Naive B cell (primary cell): ENCODE measurements at regions not wholly inside any gene's neighbourhood (a gene's known extent, or its start where the extent isn't known, plus 50 kb on each side); places are given as distances from the start of the nearest gene placed in this dataset.
"Not testable (repeated sequence)": the region's sequence is repeated elsewhere in the genome, so short reads cannot be mapped to it uniquely, and the experiment has no call there.

Source experiments
- ATAC-seq, 2 donors: fragments of 150-1000 bp; cut with Tn5 transposase; 2 replicates each; pipeline ENCODE4 v1.10.0; 2021; ENCODE audit warnings: low read depth in 2 of 2, mild to moderate bottlenecking in 2 of 2, moderate library complexity in 2 of 2
- DNase-seq: peaks from one replicate; pipeline ENCODE4 v3.0.0; 2022
- H3K27ac Mint-ChIP-seq, 6 donors: one replicate each; pipeline ENCODE4 v1.8.0; 2020 to 2022; ENCODE audit warnings: mild to moderate bottlenecking in 6 of 6, mixed read lengths in 6 of 6, moderate library complexity in 5 of 6, inconsistent platforms in 2 of 6
- H3K27me3 Mint-ChIP-seq, 3 donors: one replicate each; pipeline ENCODE4 v1.8.0; 2021 to 2022; ENCODE audit warnings: mixed read lengths in 3 of 3, mild to moderate bottlenecking in 1 of 3
- H3K36me3 Mint-ChIP-seq, 2 donors: one replicate each; pipeline ENCODE4 v1.8.0; 2020 to 2022; ENCODE audit warnings: mixed read lengths in 2 of 2, inconsistent platforms in 1 of 2, mild to moderate bottlenecking in 1 of 2
- H3K4me1 Mint-ChIP-seq, 3 donors: one replicate each; pipeline ENCODE4 v1.8.0; 2020 to 2022; ENCODE audit warnings: mixed read lengths in 3 of 3, inconsistent platforms in 1 of 3, mild to moderate bottlenecking in 1 of 3, moderate library complexity in 1 of 3
- H3K4me3 Mint-ChIP-seq, 8 donors: one replicate each; pipeline ENCODE4 v1.8.0; 2020 to 2022; ENCODE audit warnings: mild to moderate bottlenecking in 8 of 8, mixed read lengths in 8 of 8, moderate library complexity in 8 of 8, inconsistent platforms in 2 of 8
- H3K9me3 Mint-ChIP-seq, 7 donors: one replicate each; pipeline ENCODE4 v1.8.0; 2020 to 2022; ENCODE audit warnings: mixed read lengths in 7 of 7, mild to moderate bottlenecking in 5 of 7, inconsistent platforms in 2 of 7, moderate library complexity in 1 of 7

- Mint-ChIP-seq H3K4me3 (no peak overlapping the region), H3K4me1 (peaks cover 0 to under 1% (median 0%) of the 10 kb centered on the region in 3 donors), H3K36me3 (no peaks in the 10 kb centered on the region), H3K9me3 (peaks cover 4 to 23% (median 7%) of the 10 kb centered on the region in 7 donors), H3K27ac (no peak overlapping the region), H3K27me3 (no peaks in the 10 kb centered on the region)
- DNase-seq (no peak), ATAC-seq (no peak)
Observed at GRCh38 chr6:68247782-68248181, 387.3 kb upstream of the ADGRB3 start.

GRCh38 chr6:68240726-68241125 is 394.4 kb upstream of the ADGRB3 start:
- H3K27ac Mint-ChIP-seq: no peak overlapping the region
- H3K4me1 Mint-ChIP-seq: no peaks in the 10 kb centered on the region
- DNase-seq (no peak), ATAC-seq (no peak)
- H3K9me3 Mint-ChIP-seq: peaks cover 0 to 4% (median 1%) of the 10 kb centered on the region in 7 donors
- H3K4me3 Mint-ChIP-seq: no peak overlapping the region
- no peaks in the 10 kb centered on the region for H3K36me3 Mint-ChIP-seq
- H3K27me3 Mint-ChIP-seq: no peaks in the 10 kb centered on the region

GRCh38 chr6:68239034-68239433 is 396.0 kb upstream of the ADGRB3 start:
- ATAC-seq: no peak

GRCh38 chr6:68238097-68238601 is 396.9 kb upstream of the ADGRB3 start:
- Mint-ChIP-seq H3K4me1 (no peaks in the 10 kb centered on the region), H3K36me3 (no peaks in the 10 kb centered on the region), H3K4me3 (no peak overlapping the region), H3K27ac (no peak overlapping the region), H3K27me3 (no peaks in the 10 kb centered on the region), H3K9me3 (peaks cover 0 to 3% (median 0%) of the 10 kb centered on the region in 7 donors)
- ATAC-seq: no peak
- DNase-seq: no peak

More at GRCh38 chr6:68239034-68239433, 396.0 kb upstream of the ADGRB3 start:
- H3K36me3 Mint-ChIP-seq: no peaks in the 10 kb centered on the region
- DNase-seq: no peak
- no peak overlapping the region for H3K4me3 Mint-ChIP-seq
- H3K27ac Mint-ChIP-seq: no peak overlapping the region
- H3K9me3 Mint-ChIP-seq: peaks cover 0 to 3% (median 0%) of the 10 kb centered on the region in 7 donors
- H3K27me3 Mint-ChIP-seq: no peaks in the 10 kb centered on the region
- H3K4me1 Mint-ChIP-seq: no peaks in the 10 kb centered on the region

GRCh38 chr6:68237205-68237604 is 397.9 kb upstream of the ADGRB3 start:
- Mint-ChIP-seq H3K36me3 (no peaks in the 10 kb centered on the region), H3K4me3 (no peak overlapping the region), H3K9me3 (peaks cover 0 to 1% (median 0%) of the 10 kb centered on the region in 7 donors), H3K4me1 (no peaks in the 10 kb centered on the region), H3K27me3 (no peaks in the 10 kb centered on the region), H3K27ac (no peak overlapping the region)
- ATAC-seq: no peak
- no peak for DNase-seq

GRCh38 chr6:68235326-68235784 is 399.7 kb upstream of the ADGRB3 start:
- Mint-ChIP-seq H3K4me1 (no peaks in the 10 kb centered on the region), H3K36me3 (no peaks in the 10 kb centered on the region)

GRCh38 chr6:68233623-68234022 is 401.5 kb upstream of the ADGRB3 start:
- H3K4me1 Mint-ChIP-seq: no peaks in the 10 kb centered on the region
- no peak for ATAC-seq
- no peak overlapping the region for H3K4me3 Mint-ChIP-seq
- H3K9me3 Mint-ChIP-seq: peaks cover 0 to 1% (median 0%) of the 10 kb centered on the region in 7 donors
- no peaks in the 10 kb centered on the region for H3K36me3 Mint-ChIP-seq
- no peaks in the 10 kb centered on the region for H3K27me3 Mint-ChIP-seq
- H3K27ac Mint-ChIP-seq: no peak overlapping the region
- DNase-seq: no peak

More at GRCh38 chr6:68235326-68235784, 399.7 kb upstream of the ADGRB3 start:
- no peak overlapping the region for H3K27ac Mint-ChIP-seq
- peaks cover 0 to 1% (median 0%) of the 10 kb centered on the region in 7 donors for H3K9me3 Mint-ChIP-seq
- no peak for DNase-seq
- H3K4me3 Mint-ChIP-seq: peak overlapping the region in 1 of 8 donors; percentile 53
- no peaks in the 10 kb centered on the region for H3K27me3 Mint-ChIP-seq
- no peak for ATAC-seq

- no peaks in the 10 kb centered on the region for H3K27me3 Mint-ChIP-seq
- no peaks in the 10 kb centered on the region for H3K9me3 Mint-ChIP-seq
- H3K4me1 Mint-ChIP-seq: no peaks in the 10 kb centered on the region
- no peak overlapping the region for H3K27ac Mint-ChIP-seq
- ATAC-seq (no peak), DNase-seq (no peak)
- no peak overlapping the region for H3K4me3 Mint-ChIP-seq
- no peaks in the 10 kb centered on the region for H3K36me3 Mint-ChIP-seq
Observed at GRCh38 chr6:68229566-68229965, 405.5 kb upstream of the ADGRB3 start.

GRCh38 chr6:68226460-68226859 is 408.6 kb upstream of the ADGRB3 start:
- Mint-ChIP-seq H3K4me1 (no peaks in the 10 kb centered on the region), H3K4me3 (no peak overlapping the region), H3K27ac (no peak overlapping the region), H3K27me3 (no peaks in the 10 kb centered on the region), H3K36me3 (no peaks in the 10 kb centered on the region), H3K9me3 (no peaks in the 10 kb centered on the region)
- DNase-seq: no peak
- ATAC-seq: no peak

GRCh38 chr6:68225729-68226128 is 409.4 kb upstream of the ADGRB3 start:
- H3K36me3 Mint-ChIP-seq: no peaks in the 10 kb centered on the region
- H3K4me3 Mint-ChIP-seq: no peak overlapping the region
- H3K27me3 Mint-ChIP-seq: no peaks in the 10 kb centered on the region
- H3K9me3 Mint-ChIP-seq: no peaks in the 10 kb centered on the region
- DNase-seq (no peak), ATAC-seq (no peak)
- no peaks in the 10 kb centered on the region for H3K4me1 Mint-ChIP-seq
- no peak overlapping the region for H3K27ac Mint-ChIP-seq

- H3K9me3 Mint-ChIP-seq: peaks cover 7 to 28% (median 16%) of the 10 kb centered on the region in 7 donors
- no peaks in the 10 kb centered on the region for H3K27me3 Mint-ChIP-seq
- no peak overlapping the region for H3K4me3 Mint-ChIP-seq
- ATAC-seq: no peak
- no peak for DNase-seq
- H3K27ac Mint-ChIP-seq: no peak overlapping the region
- H3K4me1 Mint-ChIP-seq: no peaks in the 10 kb centered on the region
- no peaks in the 10 kb centered on the region for H3K36me3 Mint-ChIP-seq
Observed at GRCh38 chr6:68211242-68211795, 423.8 kb upstream of the ADGRB3 start.

- H3K36me3 Mint-ChIP-seq, H3K27ac Mint-ChIP-seq, H3K27me3 Mint-ChIP-seq, ATAC-seq, H3K4me3 Mint-ChIP-seq, DNase-seq, H3K4me1 Mint-ChIP-seq: not testable (repeated sequence)
- peaks cover 5 to 23% (median 11%) of the 10 kb centered on the region in 7 donors for H3K9me3 Mint-ChIP-seq
Observed at GRCh38 chr6:68207612-68208011, 427.5 kb upstream of the ADGRB3 start.

GRCh38 chr6:68200929-68201328 is 434.2 kb upstream of the ADGRB3 start:
- H3K27me3 Mint-ChIP-seq: no peaks in the 10 kb centered on the region
- H3K36me3 Mint-ChIP-seq: no peaks in the 10 kb centered on the region
- no peak overlapping the region for H3K27ac Mint-ChIP-seq
- ATAC-seq: no peak
- H3K9me3 Mint-ChIP-seq: peaks cover 0 to 11% (median 0%) of the 10 kb centered on the region in 7 donors
- DNase-seq: no peak
- H3K4me1 Mint-ChIP-seq: no peaks in the 10 kb centered on the region
- no peak overlapping the region for H3K4me3 Mint-ChIP-seq

GRCh38 chr6:68197356-68197755 is 437.7 kb upstream of the ADGRB3 start:
- DNase-seq (no peak), ATAC-seq (no peak)
- Mint-ChIP-seq H3K36me3 (no peaks in the 10 kb centered on the region), H3K9me3 (peaks cover 0 to 11% (median 0%) of the 10 kb centered on the region in 7 donors), H3K4me1 (no peaks in the 10 kb centered on the region), H3K27ac (no peak overlapping the region), H3K27me3 (no peaks in the 10 kb centered on the region), H3K4me3 (no peak overlapping the region)
